ENCODE measurements at regions not wholly inside any gene's neighbourhood (a gene's known extent, or its start where the extent isn't known, plus 50 kb on each side); places are given as distances from the start of the nearest gene placed in this dataset.

DNA sequence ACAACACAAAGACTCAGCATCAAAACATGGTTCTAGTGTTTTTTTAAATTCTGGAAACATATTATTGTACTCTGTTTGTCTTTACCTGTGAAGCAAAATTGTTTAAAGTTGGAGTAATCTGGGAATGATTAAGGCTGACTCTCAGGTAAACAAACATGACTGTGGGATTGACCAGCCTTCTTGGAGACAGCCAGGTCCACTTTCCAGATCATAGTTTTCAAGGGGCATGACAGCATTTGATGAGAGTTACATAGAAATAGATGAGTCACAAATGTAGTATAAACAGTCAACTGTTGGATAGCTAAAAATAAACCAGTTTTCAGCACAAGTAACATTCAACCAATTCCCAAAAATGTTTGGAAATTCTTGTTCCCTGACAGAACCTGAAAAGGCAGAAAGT is 1680.9 kb downstream of the OLFM4 start:
- TF ChIP-seq, protein P1, sequence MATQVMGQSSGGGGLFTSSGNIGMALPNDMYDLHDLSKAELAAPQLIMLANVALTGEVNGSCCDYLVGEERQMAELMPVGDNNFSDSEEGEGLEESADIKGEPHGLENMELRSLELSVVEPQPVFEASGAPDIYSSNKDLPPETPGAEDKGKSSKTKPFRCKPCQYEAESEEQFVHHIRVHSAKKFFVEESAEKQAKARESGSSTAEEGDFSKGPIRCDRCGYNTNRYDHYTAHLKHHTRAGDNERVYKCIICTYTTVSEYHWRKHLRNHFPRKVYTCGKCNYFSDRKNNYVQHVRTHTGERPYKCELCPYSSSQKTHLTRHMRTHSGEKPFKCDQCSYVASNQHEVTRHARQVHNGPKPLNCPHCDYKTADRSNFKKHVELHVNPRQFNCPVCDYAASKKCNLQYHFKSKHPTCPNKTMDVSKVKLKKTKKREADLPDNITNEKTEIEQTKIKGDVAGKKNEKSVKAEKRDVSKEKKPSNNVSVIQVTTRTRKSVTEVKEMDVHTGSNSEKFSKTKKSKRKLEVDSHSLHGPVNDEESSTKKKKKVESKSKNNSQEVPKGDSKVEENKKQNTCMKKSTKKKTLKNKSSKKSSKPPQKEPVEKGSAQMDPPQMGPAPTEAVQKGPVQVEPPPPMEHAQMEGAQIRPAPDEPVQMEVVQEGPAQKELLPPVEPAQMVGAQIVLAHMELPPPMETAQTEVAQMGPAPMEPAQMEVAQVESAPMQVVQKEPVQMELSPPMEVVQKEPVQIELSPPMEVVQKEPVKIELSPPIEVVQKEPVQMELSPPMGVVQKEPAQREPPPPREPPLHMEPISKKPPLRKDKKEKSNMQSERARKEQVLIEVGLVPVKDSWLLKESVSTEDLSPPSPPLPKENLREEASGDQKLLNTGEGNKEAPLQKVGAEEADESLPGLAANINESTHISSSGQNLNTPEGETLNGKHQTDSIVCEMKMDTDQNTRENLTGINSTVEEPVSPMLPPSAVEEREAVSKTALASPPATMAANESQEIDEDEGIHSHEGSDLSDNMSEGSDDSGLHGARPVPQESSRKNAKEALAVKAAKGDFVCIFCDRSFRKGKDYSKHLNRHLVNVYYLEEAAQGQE (tag by site-specific recombination; IDR thresholded peaks at IDR 0.05): no peak
- TF ChIP-seq, protein P2, sequence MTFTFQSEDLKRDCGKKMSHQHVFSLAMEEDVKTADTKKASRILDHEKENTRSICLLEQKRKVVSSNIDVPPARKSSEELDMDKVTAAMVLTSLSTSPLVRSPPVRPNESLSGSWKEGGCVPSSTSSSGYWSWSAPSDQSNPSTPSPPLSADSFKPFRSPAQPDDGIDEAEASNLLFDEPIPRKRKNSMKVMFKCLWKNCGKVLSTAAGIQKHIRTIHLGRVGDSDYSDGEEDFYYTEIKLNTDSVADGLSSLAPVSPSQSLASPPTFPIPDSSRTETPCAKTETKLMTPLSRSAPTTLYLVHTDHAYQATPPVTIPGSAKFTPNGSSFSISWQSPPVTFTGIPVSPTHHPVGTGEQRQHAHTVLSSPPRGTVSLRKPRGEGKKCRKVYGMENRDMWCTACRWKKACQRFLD (tag by site-specific recombination; IDR thresholded peaks at IDR 0.05): no peak
- TF ChIP-seq KLF10 (tag by site-specific recombination; IDR thresholded peaks at IDR 0.05): no peak
- TF ChIP-seq ZNF555 (tag by site-specific recombination; conservative IDR thresholded peaks at IDR 0.05): no peak
- TF ChIP-seq, protein P3, sequence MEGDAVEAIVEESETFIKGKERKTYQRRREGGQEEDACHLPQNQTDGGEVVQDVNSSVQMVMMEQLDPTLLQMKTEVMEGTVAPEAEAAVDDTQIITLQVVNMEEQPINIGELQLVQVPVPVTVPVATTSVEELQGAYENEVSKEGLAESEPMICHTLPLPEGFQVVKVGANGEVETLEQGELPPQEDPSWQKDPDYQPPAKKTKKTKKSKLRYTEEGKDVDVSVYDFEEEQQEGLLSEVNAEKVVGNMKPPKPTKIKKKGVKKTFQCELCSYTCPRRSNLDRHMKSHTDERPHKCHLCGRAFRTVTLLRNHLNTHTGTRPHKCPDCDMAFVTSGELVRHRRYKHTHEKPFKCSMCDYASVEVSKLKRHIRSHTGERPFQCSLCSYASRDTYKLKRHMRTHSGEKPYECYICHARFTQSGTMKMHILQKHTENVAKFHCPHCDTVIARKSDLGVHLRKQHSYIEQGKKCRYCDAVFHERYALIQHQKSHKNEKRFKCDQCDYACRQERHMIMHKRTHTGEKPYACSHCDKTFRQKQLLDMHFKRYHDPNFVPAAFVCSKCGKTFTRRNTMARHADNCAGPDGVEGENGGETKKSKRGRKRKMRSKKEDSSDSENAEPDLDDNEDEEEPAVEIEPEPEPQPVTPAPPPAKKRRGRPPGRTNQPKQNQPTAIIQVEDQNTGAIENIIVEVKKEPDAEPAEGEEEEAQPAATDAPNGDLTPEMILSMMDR (tag by site-specific recombination; IDR thresholded peaks at IDR 0.05): no peak
- no peak for TF ChIP-seq MZF1 (tag by site-specific recombination; IDR thresholded peaks at IDR 0.05; ENCODE audit: borderline replicate concordance)
- TF ChIP-seq, protein P4, sequence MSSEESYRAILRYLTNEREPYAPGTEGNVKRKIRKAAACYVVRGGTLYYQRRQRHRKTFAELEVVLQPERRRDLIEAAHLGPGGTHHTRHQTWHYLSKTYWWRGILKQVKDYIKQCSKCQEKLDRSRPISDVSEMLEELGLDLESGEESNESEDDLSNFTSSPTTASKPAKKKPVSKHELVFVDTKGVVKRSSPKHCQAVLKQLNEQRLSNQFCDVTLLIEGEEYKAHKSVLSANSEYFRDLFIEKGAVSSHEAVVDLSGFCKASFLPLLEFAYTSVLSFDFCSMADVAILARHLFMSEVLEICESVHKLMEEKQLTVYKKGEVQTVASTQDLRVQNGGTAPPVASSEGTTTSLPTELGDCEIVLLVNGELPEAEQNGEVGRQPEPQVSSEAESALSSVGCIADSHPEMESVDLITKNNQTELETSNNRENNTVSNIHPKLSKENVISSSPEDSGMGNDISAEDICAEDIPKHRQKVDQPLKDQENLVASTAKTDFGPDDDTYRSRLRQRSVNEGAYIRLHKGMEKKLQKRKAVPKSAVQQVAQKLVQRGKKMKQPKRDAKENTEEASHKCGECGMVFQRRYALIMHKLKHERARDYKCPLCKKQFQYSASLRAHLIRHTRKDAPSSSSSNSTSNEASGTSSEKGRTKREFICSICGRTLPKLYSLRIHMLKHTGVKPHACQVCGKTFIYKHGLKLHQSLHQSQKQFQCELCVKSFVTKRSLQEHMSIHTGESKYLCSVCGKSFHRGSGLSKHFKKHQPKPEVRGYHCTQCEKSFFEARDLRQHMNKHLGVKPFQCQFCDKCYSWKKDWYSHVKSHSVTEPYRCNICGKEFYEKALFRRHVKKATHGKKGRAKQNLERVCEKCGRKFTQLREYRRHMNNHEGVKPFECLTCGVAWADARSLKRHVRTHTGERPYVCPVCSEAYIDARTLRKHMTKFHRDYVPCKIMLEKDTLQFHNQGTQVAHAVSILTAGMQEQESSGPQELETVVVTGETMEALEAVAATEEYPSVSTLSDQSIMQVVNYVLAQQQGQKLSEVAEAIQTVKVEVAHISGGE (tag by site-specific recombination; conservative IDR thresholded peaks at IDR 0.05; ENCODE audit: low read depth): no peak
- no peak for TF ChIP-seq ZNF558 (tag by site-specific recombination; IDR thresholded peaks at IDR 0.05)
- no peak for TF ChIP-seq ZNF707 (tag by site-specific recombination; IDR thresholded peaks at IDR 0.05)
- TF ChIP-seq, protein P5, sequence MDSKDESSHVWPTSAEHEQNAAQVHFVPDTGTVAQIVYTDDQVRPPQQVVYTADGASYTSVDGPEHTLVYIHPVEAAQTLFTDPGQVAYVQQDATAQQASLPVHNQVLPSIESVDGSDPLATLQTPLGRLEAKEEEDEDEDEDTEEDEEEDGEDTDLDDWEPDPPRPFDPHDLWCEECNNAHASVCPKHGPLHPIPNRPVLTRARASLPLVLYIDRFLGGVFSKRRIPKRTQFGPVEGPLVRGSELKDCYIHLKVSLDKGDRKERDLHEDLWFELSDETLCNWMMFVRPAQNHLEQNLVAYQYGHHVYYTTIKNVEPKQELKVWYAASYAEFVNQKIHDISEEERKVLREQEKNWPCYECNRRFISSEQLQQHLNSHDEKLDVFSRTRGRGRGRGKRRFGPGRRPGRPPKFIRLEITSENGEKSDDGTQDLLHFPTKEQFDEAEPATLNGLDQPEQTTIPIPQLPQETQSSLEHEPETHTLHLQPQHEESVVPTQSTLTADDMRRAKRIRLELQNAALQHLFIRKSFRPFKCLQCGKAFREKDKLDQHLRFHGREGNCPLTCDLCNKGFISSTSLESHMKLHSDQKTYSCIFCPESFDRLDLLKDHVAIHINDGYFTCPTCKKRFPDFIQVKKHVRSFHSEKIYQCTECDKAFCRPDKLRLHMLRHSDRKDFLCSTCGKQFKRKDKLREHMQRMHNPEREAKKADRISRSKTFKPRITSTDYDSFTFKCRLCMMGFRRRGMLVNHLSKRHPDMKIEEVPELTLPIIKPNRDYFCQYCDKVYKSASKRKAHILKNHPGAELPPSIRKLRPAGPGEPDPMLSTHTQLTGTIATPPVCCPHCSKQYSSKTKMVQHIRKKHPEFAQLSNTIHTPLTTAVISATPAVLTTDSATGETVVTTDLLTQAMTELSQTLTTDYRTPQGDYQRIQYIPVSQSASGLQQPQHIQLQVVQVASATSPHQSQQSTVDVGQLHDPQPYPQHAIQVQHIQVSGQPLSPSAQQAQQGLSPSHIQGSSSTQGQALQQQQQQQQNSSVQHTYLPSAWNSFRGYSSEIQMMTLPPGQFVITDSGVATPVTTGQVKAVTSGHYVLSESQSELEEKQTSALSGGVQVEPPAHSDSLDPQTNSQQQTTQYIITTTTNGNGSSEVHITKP (tag by site-specific recombination; IDR thresholded peaks at IDR 0.05): no peak
- TF ChIP-seq, protein P6, sequence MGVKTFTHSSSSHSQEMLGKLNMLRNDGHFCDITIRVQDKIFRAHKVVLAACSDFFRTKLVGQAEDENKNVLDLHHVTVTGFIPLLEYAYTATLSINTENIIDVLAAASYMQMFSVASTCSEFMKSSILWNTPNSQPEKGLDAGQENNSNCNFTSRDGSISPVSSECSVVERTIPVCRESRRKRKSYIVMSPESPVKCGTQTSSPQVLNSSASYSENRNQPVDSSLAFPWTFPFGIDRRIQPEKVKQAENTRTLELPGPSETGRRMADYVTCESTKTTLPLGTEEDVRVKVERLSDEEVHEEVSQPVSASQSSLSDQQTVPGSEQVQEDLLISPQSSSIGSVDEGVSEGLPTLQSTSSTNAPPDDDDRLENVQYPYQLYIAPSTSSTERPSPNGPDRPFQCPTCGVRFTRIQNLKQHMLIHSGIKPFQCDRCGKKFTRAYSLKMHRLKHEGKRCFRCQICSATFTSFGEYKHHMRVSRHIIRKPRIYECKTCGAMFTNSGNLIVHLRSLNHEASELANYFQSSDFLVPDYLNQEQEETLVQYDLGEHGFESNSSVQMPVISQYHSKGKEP (tag by site-specific recombination; IDR thresholded peaks at IDR 0.05): no peak
- no peak for TF ChIP-seq TCF7L2 (IDR thresholded peaks at IDR 0.05; ENCODE audit: borderline replicate concordance, low read depth, low read length)
- TF ChIP-seq ZNF530 (tag by site-specific recombination; IDR thresholded peaks at IDR 0.05; ENCODE audit: low read depth): no peak
- TF ChIP-seq, protein P7, sequence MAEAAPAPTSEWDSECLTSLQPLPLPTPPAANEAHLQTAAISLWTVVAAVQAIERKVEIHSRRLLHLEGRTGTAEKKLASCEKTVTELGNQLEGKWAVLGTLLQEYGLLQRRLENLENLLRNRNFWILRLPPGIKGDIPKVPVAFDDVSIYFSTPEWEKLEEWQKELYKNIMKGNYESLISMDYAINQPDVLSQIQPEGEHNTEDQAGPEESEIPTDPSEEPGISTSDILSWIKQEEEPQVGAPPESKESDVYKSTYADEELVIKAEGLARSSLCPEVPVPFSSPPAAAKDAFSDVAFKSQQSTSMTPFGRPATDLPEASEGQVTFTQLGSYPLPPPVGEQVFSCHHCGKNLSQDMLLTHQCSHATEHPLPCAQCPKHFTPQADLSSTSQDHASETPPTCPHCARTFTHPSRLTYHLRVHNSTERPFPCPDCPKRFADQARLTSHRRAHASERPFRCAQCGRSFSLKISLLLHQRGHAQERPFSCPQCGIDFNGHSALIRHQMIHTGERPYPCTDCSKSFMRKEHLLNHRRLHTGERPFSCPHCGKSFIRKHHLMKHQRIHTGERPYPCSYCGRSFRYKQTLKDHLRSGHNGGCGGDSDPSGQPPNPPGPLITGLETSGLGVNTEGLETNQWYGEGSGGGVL (tag by site-specific recombination; IDR thresholded peaks at IDR 0.05): no peak
